Midbrain (tissue), 1 donor: ENCODE measurements at regions not wholly inside any gene's neighbourhood (a gene's known extent, or its start where the extent isn't known, plus 50 kb on each side); places are given as distances from the start of the nearest gene placed in this dataset.

Experiments used
- DNase-seq: peaks from one replicate; lab custom pipeline; 2025; lab: John Stamatoyannopoulos, UW

DNA sequence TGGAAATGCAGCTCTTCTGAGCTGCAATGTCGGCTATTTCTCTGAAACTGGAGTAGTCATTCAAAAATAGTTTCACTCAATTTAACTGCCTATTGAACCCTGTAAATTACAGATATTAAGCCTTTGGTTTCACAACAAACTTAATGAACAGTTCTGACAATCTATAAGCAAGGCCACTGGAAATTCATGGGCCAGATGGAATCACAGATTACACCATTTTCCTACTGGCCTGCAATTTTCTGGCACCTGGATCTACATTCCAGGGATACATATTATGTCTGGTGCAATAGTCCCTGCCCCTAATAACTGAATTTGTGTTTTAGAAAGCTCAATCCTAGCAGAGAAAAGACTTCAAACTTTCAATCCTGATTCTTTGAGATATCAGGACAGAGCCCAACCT lies 551.7 kb downstream of the RNF144A start:
- DNase-seq = no peak

DNA sequence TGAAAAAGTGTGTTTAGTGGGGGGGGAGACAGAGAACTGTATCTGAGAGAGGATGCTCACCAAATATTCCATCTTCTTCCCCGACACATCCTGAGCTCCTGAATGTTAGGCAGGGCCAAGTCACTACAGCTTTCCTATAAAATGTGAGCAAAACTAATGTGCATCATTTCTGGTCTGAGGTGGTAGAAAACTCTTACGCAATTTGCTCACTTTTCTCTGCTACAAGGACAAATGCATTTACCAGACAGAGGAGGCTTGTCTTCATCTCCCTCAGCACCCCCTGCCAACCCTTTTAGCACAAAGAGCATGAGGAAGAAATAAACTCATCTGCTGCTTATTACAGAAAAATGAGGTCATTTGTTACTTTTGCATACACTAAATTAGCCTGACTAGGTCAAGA lies 554.0 kb downstream of the RNF144A start:
- DNase-seq = no peak

DNA sequence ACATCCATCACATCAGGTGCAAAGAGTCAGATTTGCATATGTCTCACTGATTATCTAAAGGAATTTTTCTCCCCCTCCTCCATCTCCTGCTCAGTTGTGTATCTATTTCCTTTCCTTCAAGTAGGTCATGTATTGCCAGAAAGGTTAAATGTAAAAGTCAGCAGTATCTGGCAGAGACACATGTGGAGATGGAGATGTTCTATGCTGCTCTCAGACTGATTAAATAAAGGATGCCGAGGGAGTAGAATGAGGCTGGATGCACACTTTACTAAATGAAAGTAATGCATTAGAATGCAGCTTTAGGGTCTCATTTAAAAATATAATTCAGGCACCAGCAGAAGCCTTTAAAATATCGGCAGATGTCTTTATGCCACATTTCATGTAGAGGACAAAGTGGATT lies 555.3 kb downstream of the RNF144A start:
- no peak for DNase-seq

DNA sequence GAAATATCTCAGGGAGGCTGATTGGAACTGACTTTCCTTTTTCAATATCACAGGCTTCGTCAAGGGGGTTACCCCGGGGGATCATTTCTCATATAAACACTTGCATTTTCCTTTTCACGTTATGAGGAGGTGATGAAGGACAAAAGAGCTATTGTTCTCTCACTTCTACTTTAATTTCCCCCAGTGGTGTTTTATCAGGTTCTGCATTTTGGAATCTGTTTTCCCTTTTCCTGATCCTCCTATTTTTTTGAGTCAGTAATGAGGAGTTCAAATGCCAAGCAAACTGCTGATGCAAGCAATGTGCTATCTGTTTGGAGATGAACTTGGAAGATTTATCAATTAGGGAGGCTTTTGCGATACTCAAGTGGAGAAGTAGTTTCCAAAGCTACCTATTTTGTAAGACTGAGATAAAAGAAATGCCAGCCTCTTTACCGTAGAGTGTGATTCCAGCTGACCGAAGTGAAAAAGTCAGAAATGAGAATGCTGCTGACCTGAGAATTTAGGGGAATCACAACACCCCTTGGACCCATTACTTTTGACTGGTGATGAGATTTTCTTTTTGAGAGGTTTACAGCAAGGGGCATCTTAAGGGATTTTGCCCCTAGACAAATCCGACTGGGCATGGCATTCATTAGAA lies 556.0 kb downstream of the RNF144A start:
- DNase-seq = no peak

DNA sequence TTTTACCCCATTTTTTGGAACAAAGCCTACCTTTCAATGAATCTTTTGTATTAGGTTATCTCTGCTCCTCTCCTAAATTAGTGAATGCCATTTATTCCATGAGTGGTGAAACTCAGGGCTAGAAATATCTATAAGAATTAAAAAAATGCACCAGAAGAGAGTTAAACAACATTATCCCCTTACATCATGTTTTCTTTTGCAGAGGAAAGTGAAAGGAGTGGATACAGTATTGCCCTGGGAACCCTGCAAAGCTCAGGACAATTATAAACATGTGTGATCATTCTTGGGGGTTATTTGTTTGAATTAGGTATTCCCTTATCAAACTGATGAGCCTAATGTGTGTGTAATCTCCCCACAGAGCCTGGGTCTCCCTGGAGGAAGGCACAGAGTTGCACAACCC lies 559.2 kb downstream of the RNF144A start:
- no peak for DNase-seq

DNA sequence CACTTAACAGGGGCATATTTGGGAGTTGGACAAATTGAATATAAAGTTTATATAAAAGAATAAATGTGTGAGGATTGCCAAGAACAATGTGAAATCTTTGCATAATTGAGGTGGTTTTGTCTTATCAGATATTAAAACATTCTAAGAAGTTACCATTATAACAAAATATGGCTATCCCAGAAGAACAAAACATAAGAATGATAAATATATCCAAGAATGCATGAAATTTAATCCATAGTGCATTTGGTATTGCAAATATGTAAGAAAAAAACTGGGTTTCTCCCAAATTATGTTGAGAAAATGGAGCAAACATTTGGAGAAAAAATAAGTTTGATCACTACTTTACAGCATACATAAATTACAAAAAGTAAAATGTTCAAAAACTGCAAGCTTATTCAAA lies 562.4 kb downstream of the RNF144A start:
- DNase-seq = no peak

DNA sequence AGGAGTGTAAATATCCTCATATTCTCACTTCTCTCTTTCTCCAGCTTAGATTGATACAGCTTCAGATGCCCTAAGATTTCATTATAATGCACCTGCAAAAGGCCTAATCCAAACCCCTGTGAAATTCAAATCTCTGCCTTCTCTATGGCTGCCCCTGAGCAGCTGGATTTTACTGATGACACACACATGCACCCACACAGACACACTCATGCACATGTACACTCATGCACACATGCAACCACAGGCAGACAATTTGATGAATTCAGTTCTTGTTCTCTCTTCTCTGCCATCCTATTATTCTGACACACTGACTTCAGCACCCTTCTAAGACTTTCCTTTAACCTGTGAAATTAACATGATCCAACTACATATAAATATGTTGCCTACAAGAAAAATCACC lies 563.2 kb downstream of the RNF144A start:
- no peak for DNase-seq

DNA sequence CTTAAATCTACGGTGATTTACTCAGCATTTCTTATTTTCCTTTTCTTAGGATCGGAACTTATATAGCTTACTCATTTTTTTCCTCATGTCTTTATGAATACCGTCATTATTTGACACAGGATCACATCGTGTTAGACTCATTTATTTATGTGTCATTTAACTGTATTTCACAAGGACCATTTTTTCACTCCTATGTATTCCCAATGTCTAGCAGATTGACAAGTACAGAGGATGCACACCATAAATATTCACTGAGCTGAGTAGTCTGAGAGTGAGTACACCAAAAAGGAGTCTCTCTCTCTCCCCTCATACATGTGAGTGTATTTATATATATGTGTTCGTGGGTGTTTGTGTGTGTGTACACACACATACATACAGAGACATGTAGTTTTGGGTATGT lies 573.5 kb downstream of the RNF144A start:
- DNase-seq = no peak

DNA sequence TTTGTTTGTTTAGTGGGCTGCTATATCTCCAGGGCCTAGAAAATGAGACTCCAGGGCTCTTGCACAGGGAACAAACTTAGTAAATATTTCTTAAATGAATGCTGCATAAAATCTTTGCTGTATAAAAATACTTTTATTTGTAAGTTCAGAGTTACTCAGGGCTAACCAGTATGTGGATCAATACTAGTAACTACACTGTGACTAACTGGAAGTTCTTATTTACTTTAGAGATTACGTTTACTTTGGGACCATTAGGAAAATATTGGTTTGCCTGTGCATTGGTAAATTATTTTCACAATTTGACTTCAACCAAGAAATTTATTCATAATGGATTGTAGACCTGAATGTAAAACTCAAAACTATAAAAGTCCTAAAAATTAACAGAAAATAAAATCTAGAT lies 575.5 kb downstream of the RNF144A start:
- DNase-seq = no peak

DNA sequence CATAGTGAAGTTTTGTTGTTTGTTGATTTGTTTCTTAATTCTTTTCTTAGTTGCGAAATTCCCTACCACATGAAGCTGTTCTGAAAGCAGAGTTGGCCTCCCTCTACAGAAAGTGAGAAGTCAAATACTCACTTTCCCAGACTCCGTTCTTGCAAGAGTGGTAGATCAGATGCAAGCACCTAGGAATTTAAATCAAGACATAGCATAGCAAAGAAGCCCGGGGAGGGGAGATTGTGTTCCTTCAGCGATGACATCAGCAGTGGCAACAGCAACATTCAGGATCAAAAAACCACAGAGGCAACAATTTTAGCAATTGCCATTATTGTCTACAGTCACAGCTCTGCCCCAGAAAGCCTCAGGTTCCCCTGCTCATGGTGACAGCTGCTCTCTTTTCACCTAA lies 580.0 kb downstream of the RNF144A start:
- no peak for DNase-seq

DNA sequence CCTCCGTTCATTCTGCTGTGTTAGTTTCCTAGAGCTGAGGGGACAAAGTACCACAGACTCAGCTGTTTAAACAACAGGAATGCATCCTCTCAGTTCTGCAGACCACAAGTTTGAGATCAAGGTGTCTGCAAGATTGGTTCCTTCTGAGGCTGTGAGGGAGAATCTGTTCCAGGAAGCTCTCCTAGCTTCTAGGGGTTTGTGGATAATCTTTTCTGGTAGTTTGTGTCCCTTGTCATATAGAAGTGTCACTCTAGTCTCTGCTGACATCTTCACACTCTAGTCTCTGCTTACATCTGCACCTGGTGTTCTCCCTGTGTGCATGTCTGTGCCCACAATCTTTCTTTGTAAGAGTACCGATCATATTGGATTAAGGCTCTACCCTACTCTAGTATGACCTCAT lies 581.8 kb downstream of the RNF144A start:
- DNase-seq = no peak

DNA sequence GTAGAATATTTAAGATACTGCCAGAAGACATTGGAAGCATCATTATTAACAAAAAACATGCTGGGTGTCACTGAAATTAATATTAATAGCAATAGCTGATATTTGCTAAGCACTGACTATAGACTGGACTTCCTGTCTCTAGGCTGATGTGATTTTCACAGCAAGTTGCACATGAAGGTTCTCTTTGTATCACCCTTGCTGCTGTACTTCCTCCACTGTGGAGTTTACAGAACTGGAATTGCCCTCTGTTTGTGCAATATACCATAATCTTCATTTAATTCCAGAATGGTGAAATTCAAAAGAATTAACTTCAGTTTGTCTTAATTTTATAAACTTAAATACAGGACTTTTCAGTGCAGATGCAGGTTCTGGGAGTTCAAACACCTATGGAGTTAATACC lies 585.1 kb downstream of the RNF144A start:
- DNase-seq = no peak

DNA sequence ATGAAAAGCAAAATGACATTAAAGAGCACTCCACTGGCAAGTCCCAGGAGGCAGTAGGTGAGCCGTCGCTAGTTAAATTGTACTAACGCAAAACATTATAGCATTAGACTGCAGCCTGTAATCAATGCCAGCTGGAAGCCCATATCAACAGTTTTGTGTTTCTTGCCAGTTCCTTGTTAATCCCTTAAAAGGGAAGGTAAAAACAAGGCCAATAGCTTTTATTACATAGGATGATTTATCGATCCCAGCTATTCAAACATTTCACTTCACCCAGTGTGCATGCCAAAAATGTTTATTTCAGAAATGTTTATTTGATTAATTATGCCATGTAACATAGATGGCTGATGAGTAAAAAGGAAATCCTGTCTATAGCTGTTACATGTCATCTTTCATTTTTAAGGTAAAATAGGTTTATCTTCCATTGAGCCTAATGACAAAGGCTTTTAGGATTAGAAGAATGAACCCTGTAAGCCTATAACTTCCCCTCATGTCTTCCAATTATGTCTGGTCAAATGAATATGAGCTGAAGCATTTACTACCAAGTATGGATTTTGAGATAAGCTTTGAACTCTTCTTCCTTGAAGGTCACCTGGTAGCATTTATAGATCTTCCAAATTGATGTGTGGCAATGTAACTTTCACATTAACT lies 591.2 kb downstream of the RNF144A start:
- DNase-seq = no peak

DNA sequence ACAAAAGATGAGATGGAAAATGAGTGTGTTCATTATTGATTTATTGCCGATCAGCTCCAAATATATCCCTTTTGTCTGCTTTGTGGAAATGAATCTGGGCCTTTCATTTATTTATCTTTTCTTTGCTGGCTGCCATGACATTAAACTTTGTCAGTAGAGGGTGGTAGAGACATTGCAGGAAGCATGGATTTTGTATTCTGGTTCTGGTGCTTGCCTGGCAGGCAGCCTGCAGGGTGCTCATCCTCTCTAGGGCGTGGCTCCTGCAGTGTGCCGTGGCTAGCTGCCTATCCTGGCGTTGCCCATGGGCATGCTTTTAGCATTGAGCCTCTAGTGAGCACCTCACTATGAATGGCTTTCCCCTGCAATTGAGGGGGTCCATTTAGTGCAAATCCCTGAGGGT lies 593.1 kb downstream of the RNF144A start:
- DNase-seq = no peak

DNA sequence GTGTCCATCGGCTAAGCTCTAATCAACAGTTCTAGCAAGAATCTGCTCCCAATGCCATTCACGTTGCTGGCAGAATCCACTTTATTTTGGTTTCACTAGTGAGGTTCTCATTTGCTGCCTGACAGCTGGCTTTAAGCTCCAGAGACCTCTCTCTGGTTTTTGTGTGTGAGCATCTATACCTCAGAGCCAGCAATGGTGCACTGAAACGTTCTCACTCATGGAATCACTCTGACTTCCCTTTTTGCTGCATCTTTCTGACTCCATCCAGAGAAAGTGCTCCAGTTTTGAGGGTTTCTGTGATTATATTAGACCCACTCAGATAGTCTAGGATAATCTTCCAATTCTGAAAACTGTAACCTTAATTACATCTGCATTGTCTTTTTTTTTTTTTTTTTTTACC lies 596.6 kb downstream of the RNF144A start:
- DNase-seq = no peak

DNA sequence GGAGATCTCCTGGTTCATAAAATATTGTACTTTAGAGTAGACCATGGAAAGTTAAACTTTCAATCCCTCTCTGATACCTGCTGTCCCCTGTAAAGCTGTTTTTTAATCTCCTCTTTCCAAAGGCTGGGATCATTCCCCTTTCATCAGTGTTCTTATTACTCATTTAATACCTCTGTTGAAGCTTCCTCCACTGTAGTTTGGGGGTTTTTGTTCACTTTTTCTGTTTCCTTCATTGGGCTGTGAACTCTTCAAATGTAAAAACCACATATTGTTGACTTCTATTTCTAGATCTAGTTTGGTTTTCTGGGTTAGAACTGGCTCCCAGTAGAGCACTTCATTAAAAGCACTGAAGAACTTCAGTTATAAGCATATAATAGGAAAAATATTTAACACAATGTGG lies 598.1 kb downstream of the RNF144A start:
- DNase-seq = no peak

DNA sequence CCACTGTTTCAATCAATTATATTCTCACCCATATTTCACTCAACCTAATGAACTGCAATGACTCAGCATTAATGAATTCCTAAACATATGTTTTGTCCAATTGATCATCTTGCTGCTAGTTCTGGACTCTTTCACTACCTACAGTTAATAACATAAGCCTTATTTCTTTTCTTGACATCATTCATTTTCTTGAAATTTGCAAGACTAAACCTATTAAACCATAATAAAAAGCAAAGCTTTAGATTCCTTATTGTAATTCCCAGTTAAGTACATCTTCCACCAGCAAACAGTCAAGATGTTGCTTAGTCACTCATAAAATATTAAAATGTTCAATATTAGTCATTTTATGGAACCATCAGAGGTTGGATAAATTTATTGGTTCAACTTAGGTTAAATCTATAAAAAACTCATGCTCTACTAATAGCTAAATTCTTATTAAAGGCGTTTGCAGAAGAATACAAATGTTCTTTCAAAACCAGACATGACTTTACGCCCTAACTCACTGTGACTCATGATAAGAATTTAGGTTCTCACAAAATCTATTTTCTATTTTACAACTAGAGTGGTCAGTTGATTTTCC lies 599.4 kb downstream of the RNF144A start:
- no peak for DNase-seq

DNA sequence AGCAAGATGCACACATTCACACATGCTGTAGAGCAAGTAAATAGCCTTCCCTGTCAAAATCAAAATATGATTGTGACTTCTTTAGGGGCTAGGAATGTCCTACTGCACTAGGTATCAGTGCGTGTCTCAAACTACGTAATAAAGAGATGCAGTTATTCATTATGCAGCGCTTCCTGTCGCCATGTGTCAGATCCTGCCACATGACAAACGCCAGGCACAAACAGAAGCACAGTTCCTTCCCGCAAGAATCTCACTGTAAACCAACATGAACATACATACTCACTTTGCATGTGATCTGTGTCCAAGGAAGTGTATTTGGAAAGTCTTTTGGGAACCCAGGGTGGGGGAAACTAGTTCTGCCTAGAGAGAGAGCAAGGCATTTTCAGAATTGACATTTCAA lies 599.9 kb downstream of the RNF144A start:
- DNase-seq = no peak

DNA sequence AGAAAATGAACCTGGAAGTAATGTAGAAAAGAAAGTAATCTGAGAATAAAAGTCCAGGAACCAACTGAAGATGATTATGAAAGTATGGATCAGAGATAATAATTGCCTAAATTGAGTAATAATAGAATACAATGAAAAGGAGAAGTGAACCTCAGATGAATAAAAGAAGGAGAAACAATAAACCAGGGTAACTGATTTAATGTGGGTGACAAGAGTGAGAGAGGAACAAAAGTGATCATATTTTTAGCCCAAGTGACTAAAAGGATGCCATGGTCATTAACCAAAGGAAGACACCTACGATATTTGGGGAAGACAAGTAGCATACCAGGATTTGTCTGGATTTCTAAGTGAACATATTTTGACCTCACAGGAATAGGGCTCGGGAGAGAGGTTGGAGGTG lies 600.6 kb downstream of the RNF144A start:
- no peak for DNase-seq

DNA sequence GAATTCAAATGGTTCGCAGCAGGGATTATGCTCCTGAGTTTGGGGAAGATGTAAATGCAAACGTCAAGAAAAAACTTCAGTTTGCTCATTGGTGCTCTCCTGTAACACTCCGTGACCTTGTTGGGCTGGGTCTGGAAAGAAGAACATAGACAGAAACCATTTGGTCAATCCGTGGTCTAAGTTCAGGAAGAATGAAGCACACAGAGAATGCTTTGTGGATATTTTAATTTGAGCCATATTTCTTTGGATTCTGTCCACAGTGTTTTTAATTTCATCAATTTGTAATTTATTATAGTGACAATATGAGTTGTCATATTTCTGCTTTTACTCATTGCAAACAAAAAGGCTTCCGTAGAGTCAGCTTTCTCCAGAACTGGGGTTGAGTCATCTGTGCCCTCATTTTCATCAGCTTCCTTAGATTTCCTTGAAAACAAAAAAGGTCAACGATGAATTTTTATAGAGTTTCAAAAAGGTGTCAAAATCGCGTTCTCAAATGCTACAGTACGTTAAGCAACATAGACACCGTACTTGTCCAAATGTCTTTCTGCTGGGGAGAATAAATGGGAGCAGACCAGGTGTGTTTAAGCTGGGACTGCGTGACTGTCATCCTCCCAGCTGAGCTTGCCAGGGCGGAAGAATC lies 606.4 kb downstream of the RNF144A start:
- no peak for DNase-seq

DNA sequence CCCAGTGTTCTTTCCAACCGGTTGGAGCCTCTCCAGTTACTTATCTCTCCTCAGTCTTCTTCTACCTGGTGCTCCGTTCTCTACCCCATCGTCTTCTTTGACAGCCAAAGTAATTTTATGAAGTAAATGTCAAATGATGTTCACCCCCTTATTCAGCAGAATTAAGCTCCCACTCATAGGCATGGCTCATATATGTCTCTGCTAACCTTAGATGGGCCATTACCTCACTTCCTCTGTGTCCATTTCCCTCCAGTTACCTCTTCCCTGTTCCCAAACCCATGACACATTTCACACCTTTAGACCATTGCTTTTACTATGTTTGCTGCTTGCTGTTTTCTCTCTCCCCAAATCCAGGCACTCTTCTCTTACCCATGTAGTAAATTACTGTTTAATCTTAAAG lies 607.0 kb downstream of the RNF144A start:
- DNase-seq = no peak

DNA sequence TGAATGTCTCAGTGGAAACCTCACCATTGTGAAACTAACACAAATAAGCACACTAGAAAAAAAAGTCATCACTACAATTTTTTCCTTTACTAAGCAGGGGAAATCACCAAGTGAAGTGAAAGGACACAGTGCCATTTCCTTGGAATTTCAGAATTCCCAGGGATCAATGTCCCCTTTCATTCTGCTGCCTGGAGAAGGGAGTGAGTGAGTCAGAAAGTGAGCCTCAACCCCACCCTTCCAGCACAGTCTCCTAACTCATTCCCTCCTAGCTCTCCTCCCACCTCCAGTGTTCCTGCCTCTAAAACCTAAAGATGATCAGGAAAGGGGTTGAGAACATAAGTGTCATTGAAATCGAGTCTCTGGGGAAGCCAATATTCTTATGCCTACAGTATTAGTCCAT lies 608.5 kb downstream of the RNF144A start:
- no peak for DNase-seq

DNA sequence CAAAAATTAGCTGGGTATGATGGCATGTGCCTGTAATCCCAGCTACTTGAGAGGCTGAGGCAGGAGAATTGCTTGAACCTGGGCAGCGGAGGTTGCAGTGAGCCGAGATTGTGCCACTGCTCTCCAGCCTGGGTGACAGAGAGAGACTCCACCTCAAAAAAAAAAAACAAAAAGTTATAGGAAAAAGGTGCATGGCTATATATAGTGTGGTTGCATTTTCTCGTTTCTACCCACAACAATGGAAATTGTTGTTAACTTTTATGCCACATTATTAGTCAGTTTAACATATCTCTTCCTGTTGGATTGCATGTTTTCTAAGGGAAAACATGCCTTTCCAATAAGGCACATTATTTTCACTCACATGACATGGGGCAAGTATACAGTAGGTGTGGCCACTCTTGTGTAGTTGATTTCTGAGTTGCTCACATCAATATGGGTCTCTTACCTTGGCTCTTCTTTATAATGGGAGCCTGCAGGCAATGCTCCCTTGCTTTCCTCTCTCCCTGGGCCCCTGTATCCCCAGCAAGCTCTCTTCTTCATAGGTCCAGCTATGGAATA lies 610.0 kb downstream of the RNF144A start:
- DNase-seq = no peak
